Cardiac septum (tissue), 1 donor: ENCODE measurements at regions not wholly inside any gene's neighbourhood (a gene's known extent, or its start where the extent isn't known, plus 50 kb on each side); places are given as distances from the start of the nearest gene placed in this dataset.
"Not testable (repeated sequence)": the region's sequence is repeated elsewhere in the genome, so short reads cannot be mapped to it uniquely, and the experiment has no call there.

Experiments
- DNase-seq: peaks from one replicate; pipeline ENCODE4 v3.0.0-alpha.2; 2020; ENCODE audit warnings: low spot score
- intact Hi-C: fragments of 100-400 bp; cut with DNase I; formaldehyde crosslinking; loops from one replicate; pipeline ENCODE4 v1.14.0; 2022
- donor health status: DM: no; HTN: no; CAD: no.

DNA sequence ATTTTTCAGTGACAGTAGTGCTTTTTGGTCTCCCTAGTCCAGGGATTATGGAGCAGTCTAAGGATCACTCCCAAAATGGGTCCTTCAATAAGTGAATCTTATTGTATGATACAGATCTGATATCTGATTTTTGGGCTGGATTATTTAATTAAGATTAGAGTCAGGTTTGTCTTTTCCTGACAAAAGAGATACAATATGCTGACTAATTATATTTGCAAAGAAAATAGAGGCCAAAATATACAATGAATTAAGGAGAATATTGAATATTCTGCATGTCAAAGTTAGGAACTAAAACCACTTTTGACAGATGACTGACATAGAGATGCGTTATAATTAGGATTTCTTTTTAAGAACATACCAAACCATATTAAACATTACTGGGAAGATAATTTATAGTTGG is 175.2 kb downstream of the FOXG1 start:
- intact Hi-C loops = no loop called here
- no peak for DNase-seq

GRCh38 chr14:28944605-28945004 is 178.0 kb downstream of the FOXG1 start:
- intact Hi-C loops = no loop called here
- no peak for DNase-seq

DNA sequence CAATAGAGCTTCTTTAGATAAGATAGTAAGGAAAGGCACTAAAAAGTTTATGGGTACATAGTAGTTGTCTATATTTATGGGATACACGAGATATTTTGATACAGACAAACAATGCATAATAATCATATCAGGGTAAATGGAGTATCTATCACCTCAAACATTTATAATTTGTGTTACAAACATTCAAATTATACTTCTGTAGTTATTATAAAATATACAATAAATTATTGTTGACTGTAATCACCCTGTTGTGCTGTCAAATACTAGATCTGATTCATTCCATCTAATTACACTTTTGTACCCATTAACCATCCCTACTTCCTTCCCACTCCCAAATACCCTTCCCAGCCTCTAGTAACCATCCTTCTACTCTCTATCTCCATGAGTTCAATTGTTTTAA is 179.7 kb downstream of the FOXG1 start:
- intact Hi-C loops = no loop called here
- no peak for DNase-seq

DNA sequence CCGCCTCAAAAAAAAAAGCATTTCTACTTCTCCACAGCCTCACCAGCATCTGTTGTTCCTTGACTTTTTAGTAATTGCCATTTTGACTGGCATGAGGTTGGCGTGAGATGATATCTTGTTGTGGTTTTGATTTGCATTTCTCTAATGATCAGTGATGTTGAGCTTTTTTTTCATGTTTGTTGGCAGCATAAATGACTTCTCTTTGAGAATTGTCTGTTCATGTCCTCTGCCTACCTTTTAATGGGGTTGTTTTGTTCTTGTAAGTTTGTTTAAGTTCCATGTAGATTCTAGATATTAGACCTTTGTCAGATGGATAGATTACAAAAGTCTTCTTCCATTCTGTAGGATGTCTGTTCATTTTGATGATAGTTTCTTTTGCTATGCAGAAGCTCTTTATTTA is 182.9 kb downstream of the FOXG1 start:
- intact Hi-C loops = no loop called here
- DNase-seq = no peak

GRCh38 chr14:28952161-28952560 is 185.6 kb downstream of the FOXG1 start:
- no peak for DNase-seq
- intact Hi-C loops = no loop called here

- no peak for DNase-seq
- intact Hi-C loops = no loop called here
These were observed 186.1 kb downstream of the FOXG1 start for GRCh38 chr14:28952666-28953065.

GRCh38 chr14:28953973-28954372 is 187.4 kb downstream of the FOXG1 start:
- no peak for DNase-seq
- intact Hi-C loops = no loop called here

- intact Hi-C loops = no loop called here
- DNase-seq = no peak
These were observed 200.0 kb downstream of the FOXG1 start for GRCh38 chr14:28966416-28967233.

GRCh38 chr14:28975084-28975483 is 208.5 kb downstream of the FOXG1 start:
- intact Hi-C loops = no loop called here
- DNase-seq = no peak

DNA sequence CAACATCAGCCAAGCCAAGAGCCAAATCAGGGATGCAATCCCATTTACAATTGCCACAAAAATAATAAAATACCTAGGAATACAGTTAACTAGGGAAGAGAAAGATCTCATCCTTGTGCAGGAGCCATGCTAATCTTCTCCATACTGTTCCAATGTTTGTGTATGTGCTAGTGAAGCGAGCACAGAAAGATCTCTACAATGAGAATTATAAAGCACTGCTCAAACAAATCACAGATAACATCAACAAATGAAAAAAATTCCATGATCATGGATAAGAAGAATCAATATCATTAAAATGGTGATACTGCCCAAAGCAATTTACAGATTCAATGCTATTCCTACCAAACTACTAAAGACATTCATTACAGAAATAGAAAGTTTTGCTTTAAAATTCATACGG is 215.6 kb downstream of the FOXG1 start:
- intact Hi-C loops = no loop called here
- DNase-seq = no peak

DNA sequence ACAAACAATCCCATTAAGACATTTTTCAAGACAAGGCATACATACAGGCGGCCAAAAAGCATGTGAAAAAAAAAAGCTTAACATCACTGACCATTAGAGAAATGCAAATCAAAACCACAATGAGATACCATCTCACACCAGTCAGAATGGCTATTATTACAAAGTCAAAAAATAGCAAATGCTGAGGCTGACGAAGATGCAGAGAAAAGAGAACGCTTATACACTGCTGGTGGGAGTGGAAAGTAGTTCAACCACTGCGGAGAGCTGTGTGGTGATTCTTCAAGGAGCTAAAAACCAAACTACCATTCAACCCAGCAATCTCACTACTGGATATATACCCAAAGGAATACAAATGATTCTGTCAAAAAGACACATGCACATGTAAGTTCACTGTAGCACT is 216.7 kb downstream of the FOXG1 start:
- intact Hi-C loops = no loop called here
- no peak for DNase-seq

DNA sequence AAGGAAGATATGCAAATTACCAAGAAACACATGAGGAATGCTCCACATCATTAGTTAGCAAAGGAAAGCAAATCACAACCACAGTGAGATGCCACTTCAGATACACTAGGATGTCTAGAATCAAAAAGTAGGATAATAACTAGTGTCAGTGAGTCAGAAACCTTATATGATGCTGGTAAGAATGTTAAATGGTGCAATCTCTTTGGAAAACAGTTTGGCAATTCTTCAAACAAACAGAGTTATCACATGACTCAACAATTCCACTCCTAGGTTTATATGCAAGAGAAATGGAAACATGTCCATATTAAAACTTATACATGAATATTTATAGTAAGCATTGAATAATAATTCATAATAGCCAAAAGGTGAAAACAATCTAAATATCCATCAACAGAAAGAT is 220.9 kb downstream of the FOXG1 start:
- DNase-seq = no peak
- intact Hi-C loops = no loop called here

DNA sequence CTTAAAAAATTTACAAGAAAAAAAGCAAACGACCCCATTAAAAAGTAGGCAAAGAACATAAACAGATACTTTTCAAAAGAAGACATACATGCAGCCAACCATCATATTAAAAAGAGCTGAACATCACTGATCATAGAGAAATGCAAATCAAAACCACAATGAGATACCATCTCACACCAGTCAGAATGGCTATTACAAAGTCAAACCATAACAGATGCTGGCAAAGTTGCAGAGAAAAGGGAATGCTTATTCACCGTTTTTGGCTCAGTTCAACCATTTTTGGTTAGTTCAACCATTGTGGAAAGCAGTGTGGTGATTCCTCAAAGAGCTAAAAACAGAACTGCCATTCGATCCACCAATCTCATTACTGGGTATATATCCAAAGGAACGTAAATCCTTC is 230.6 kb downstream of the FOXG1 start:
- DNase-seq, intact Hi-C loops: not testable (repeated sequence)

- intact Hi-C loops = no loop called here
- no peak for DNase-seq
These were observed 233.1 kb downstream of the FOXG1 start for GRCh38 chr14:28999656-29000055.

- DNase-seq = no peak
- intact Hi-C loops = no loop called here
These were observed 239.1 kb downstream of the FOXG1 start for GRCh38 chr14:29005647-29006046.

DNA sequence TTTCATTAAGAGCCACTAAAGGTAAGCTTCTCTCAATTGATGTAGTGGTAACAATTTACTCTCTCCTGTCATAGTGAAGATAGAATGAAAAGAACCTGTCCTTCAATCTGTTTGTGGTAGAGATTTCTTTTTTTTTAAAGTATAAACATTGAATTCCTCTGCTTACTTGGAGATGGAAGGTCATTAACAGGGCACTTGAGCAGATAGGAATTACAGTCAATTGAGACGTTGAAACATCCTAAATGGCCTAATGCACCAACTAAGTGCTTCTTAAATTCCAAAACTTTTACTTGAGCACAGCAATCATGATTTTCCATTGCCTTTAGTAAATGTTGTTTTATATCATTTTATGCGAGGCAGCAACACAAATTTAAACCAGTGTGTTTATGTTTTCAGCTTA is 241.4 kb downstream of the FOXG1 start:
- intact Hi-C loops = no loop called here

GRCh38 chr14:29016050-29016900 is 249.7 kb downstream of the FOXG1 start:
- no peak for DNase-seq
- intact Hi-C loops = no loop called here

More for the DNA sequence above, 241.4 kb downstream of the FOXG1 start:
- DNase-seq = no peak

GRCh38 chr14:29023505-29023904 is 256.9 kb downstream of the FOXG1 start:
- intact Hi-C loops = not testable (repeated sequence)

DNA sequence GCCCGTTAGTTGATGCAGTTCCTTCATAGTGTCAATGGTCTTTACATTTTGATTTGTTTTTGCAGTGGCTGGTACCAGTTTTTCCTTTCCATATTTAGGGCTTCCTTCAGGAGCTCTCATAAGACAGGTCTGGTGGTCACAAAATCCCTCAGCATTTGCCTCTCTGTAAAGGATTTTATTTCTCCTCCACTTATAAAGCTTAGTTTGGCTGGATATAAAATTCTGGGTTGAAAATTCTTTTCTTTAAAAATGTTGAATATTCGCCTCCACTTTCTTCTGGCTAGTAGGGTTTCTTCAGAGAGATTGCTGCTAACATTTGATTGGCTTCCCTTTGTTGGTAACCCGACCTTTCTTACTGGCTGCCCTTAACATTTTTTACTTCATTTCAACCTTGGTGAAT is 260.9 kb downstream of the FOXG1 start:
- intact Hi-C loops, DNase-seq: not testable (repeated sequence)

More at GRCh38 chr14:29023505-29023904, 256.9 kb downstream of the FOXG1 start:
- not testable (repeated sequence) for DNase-seq

DNA sequence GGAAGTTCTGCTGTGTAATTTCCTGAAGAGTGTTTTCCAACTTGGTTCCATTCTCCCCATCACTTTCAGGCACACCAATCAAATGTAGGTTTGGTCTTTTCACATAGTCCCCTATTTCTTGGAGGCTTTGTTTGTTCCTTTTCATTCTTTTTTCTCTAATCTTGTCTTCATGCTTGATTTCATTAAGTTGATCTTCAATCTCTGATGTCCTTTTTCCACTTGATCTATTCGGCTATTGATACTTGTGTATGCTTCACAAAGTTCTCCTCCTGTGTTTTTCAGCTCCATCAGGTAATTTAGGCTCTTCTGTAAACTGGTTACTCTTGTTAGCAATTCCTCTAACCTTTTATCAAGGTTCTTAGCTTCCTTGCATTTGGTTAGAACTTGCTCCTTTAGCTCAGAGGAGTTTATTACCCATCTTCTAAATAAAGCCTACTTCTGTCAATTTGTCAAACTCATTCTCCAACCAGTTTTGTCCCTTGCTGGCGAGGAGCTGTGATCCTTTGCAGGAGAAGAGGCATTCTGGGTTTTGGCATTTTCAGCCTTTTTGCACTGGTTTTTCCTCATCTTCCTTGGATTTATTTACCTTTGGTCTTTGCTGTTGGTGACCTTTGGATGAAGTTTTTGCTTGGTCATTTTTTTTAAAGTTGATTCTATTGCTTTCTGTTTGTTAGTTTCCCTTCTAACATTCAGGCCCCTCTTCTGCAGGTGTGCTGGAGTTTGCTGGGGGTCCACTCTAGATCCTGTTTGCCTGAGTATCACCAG is 261.5 kb downstream of the FOXG1 start:
- DNase-seq, intact Hi-C loops: not testable (repeated sequence)
